H1 (cell line): ENCODE measurements at regions not wholly inside any gene's neighbourhood (a gene's known extent, or its start where the extent isn't known, plus 50 kb on each side); places are given as distances from the start of the nearest gene placed in this dataset.

Experiments used
- CTCF ChIA-PET: fragments of 300-600 bp; sonication (Branson Sonifier 250); formaldehyde crosslinking; loops from one replicate; lab custom pipeline; 2021; ENCODE audit not compliant: partially characterized antibody; lab: Charles Lee
- POLR2A ChIA-PET: fragments of 300-600 bp; sonication (Branson Sonifier 250); formaldehyde crosslinking; loops from one replicate; lab custom pipeline; 2021; ENCODE audit warnings: inconsistent platforms; ENCODE audit not compliant: partially characterized antibody; lab: Charles Lee
- DNase-seq, 2 experiments: peaks; one replicate each; pipeline versions ENCODE4 v3.0.0 to v3.0.0-alpha.2; 2010 to 2022; ENCODE audit warnings: low spot score in 2 of 2, low read depth in 1 of 2, mixed read lengths in 1 of 2
- FAIRE-seq: peaks from 2 replicates; lab custom pipeline; 2011; peaks lifted over from hg19 to GRCh38; lab: Jason Lieb, UNC
- H2AFZ ChIP-seq: 2 replicates; pipeline ENCODE4 v1.8.1; 2012; ENCODE audit warnings: low read length, inconsistent platforms
- H2AK5ac ChIP-seq: 2 replicates; pipeline ENCODE4 v1.6.1; 2013; ENCODE audit warnings: low read depth, low read length
- H2BK120ac ChIP-seq: replicated peaks from 2 replicates; pipeline ENCODE3; 2013; ENCODE audit warnings: low read depth, low read length, inconsistent platforms
- H2BK12ac ChIP-seq: 2 replicates; pipeline ENCODE4 v1.6.1; 2013; ENCODE audit warnings: low read depth, low read length
- H2BK15ac ChIP-seq: 2 replicates; pipeline ENCODE4 v1.6.1; 2013; ENCODE audit warnings: low read length
- H2BK20ac ChIP-seq: 2 replicates; pipeline ENCODE4 v1.6.1; 2013; ENCODE audit warnings: low read length
- H2BK5ac ChIP-seq: 2 replicates; pipeline ENCODE4 v1.6.1; 2013; ENCODE audit warnings: low read depth, low read length
- H3K14ac ChIP-seq: 2 replicates; pipeline ENCODE4 v1.6.1; 2013; ENCODE audit warnings: inconsistent platforms; ENCODE audit not compliant: insufficient read length
- H3K18ac ChIP-seq: 2 replicates; pipeline ENCODE4 v1.6.1; 2013; ENCODE audit warnings: low read length; ENCODE audit errors: extremely low read depth
- H3K23ac ChIP-seq: 2 replicates; pipeline ENCODE4 v1.6.1; 2013; ENCODE audit warnings: inconsistent platforms; ENCODE audit not compliant: insufficient read length
- H3K23me2 ChIP-seq: 2 replicates; pipeline ENCODE4 v1.6.1; 2013; ENCODE audit warnings: low read depth, low read length
- H3K27ac ChIP-seq: 2 replicates; pipeline ENCODE4 v1.6.1; 2011; ENCODE audit warnings: low read depth, low read length, inconsistent platforms
- H3K27me3 ChIP-seq, 4 experiments: replicated peaks in 1 of 4; 1 replicate in 1 of 4; 2 replicates in 3 of 4; pipeline versions ENCODE4 v1.6.1 to v1.8.1; 2011 to 2013; ENCODE audit warnings: low read length in 3 of 4, mild to moderate bottlenecking in 3 of 4, inconsistent platforms in 2 of 4, mixed read lengths in 2 of 4, moderate library complexity in 1 of 4; ENCODE audit not compliant: control insufficient read depth in 3 of 4, insufficient read depth in 3 of 4; ENCODE audit errors: extremely low read depth in 1 of 4
- H3K36me3 ChIP-seq, 4 experiments: 2 replicates each; pipeline versions ENCODE4 v1.6.1 to v1.8.1; 2011 to 2013; ENCODE audit warnings: mild to moderate bottlenecking in 4 of 4, low read length in 3 of 4, moderate library complexity in 2 of 4, control low read depth in 1 of 4, inconsistent platforms in 1 of 4; ENCODE audit not compliant: insufficient read depth in 4 of 4, control insufficient read depth in 2 of 4
- H3K4ac ChIP-seq: replicated peaks from 2 replicates; pipeline ENCODE3; 2013; ENCODE audit warnings: low read length, low read depth, mixed read lengths, inconsistent platforms; ENCODE audit not compliant: insufficient read length
- H3K4me1 ChIP-seq, 4 experiments: replicated peaks in 1 of 4; 1 replicate in 1 of 4; 2 replicates in 3 of 4; pipeline versions ENCODE4 v1.6.1 to v1.8.1; 2011 to 2013; ENCODE audit warnings: low read length in 3 of 4, inconsistent platforms in 2 of 4, mixed read lengths in 1 of 4; ENCODE audit not compliant: insufficient read depth in 4 of 4, control insufficient read depth in 3 of 4
- H3K4me2 ChIP-seq, 2 experiments: 2 replicates each; pipeline versions ENCODE4 v1.6.1 to v1.8.1; 2011 to 2013; ENCODE audit warnings: low read depth in 2 of 2, low read length in 2 of 2, control low read depth in 1 of 2, inconsistent platforms in 1 of 2, mild to moderate bottlenecking in 1 of 2; ENCODE audit not compliant: insufficient read depth in 1 of 2
- H3K4me3 ChIP-seq, 4 experiments: fragments of 200-600, 300-600 bp in 1 of 4; sonication (generic), shearing (Covaris generic), sonication (Bioruptor Twin) in 1 of 4; 2 replicates each; pipeline versions ENCODE4 v1.5.1 to v1.8.1; 2011 to 2016; ENCODE audit warnings: low read length in 4 of 4, low read depth in 3 of 4, control low read depth in 2 of 4, inconsistent platforms in 2 of 4, mild to moderate bottlenecking in 2 of 4, mixed read lengths in 1 of 4, moderate library complexity in 1 of 4; ENCODE audit not compliant: insufficient read depth in 2 of 4; ENCODE audit errors: extremely low read depth in 1 of 4
- H3K56ac ChIP-seq: replicated peaks from 2 replicates; pipeline ENCODE3; 2013; ENCODE audit warnings: low read depth, mild to moderate bottlenecking, mixed read lengths, low read length, inconsistent platforms; ENCODE audit not compliant: insufficient read length
- H3K79me1 ChIP-seq: 2 replicates; pipeline ENCODE4 v1.6.1; 2013; ENCODE audit warnings: low read depth, low read length, control low read depth
- H3K79me2 ChIP-seq, 2 experiments: 2 replicates each; pipeline versions ENCODE4 v1.6.1 to v1.8.1; 2012 to 2013; ENCODE audit warnings: low read length in 2 of 2, mild to moderate bottlenecking in 2 of 2, inconsistent platforms in 1 of 2; ENCODE audit not compliant: insufficient read depth in 2 of 2, control insufficient read depth in 1 of 2
- H3K9ac ChIP-seq, 4 experiments: replicated peaks in 1 of 4; 1 replicate in 1 of 4; 2 replicates in 3 of 4; pipeline versions ENCODE4 v1.6.1 to v1.8.1; 2011 to 2013; ENCODE audit warnings: low read depth in 3 of 4, low read length in 3 of 4, control low read depth in 2 of 4, mild to moderate bottlenecking in 2 of 4, moderate library complexity in 2 of 4, inconsistent platforms in 1 of 4; ENCODE audit errors: extremely low read depth in 1 of 4
- H3K9me3 ChIP-seq, 2 experiments: 2 replicates each; pipeline versions ENCODE4 v1.6.1 to v1.8.1; 2012 to 2013; ENCODE audit warnings: mild to moderate bottlenecking in 2 of 2, moderate library complexity in 2 of 2, control low read depth in 1 of 2, inconsistent platforms in 1 of 2, low read depth in 1 of 2, low read length in 1 of 2, mixed read lengths in 1 of 2; ENCODE audit not compliant: insufficient read depth in 2 of 2
- H4K20me1 ChIP-seq, 2 experiments: replicated peaks in 1 of 2; 2 replicates each; pipeline versions ENCODE3 to v1.8.1; 2011 to 2013; ENCODE audit warnings: inconsistent platforms in 2 of 2, low read length in 2 of 2, mild to moderate bottlenecking in 1 of 2; ENCODE audit not compliant: insufficient read depth in 2 of 2, control insufficient read depth in 1 of 2
- H4K5ac ChIP-seq: 2 replicates; pipeline ENCODE4 v1.6.1; 2013; ENCODE audit warnings: low read length, low read depth, mixed read lengths, inconsistent platforms; ENCODE audit not compliant: insufficient read length
- H4K8ac ChIP-seq: 2 replicates; pipeline ENCODE4 v1.8.0; 2013; ENCODE audit warnings: mild to moderate bottlenecking, moderate library complexity, low read length, inconsistent platforms; ENCODE audit not compliant: insufficient read depth; ENCODE audit errors: extremely low read depth
- H4K91ac ChIP-seq: replicated peaks from 2 replicates; pipeline ENCODE3; 2013; ENCODE audit warnings: low read length, mixed read lengths, inconsistent platforms; ENCODE audit not compliant: insufficient read length
- CBX5 ChIP-seq: fragments of 300-800, 300-1000 bp; sonication (generic); IDR thresholded peaks from 2 replicates; pipeline ENCODE4 v1.7.1; 2016; ENCODE audit warnings: antibody characterized with exemption, low read length, low read depth
- CTCF ChIP-seq, 3 experiments: IDR thresholded peaks; 1 replicate in 2 of 3; 2 replicates in 1 of 3; pipeline versions ENCODE4 v1.5.1 to v1.6.1; 2011; ENCODE audit warnings: low read length in 3 of 3, mild to moderate bottlenecking in 3 of 3, inconsistent platforms in 2 of 3, low read depth in 1 of 3, moderate library complexity in 1 of 3; ENCODE audit not compliant: insufficient read depth in 1 of 3; ENCODE audit errors: control extremely low read depth in 1 of 3
- EGR1 ChIP-seq: IDR thresholded peaks from 2 replicates; pipeline ENCODE4 v1.6.1; 2011; ENCODE audit warnings: low read depth, low read length, borderline replicate concordance
- GABPA ChIP-seq: IDR thresholded peaks from 2 replicates; pipeline ENCODE4 v1.6.1; 2011; ENCODE audit warnings: mild to moderate bottlenecking, low read length, moderate library complexity, borderline replicate concordance; ENCODE audit not compliant: insufficient read depth
- JUN ChIP-seq: IDR thresholded peaks from 2 replicates; pipeline ENCODE4 v1.6.1; 2011; ENCODE audit warnings: low read depth, mild to moderate bottlenecking, improper control_type of control experiment, low read length
- KDM4A ChIP-seq: IDR thresholded peaks from one replicate; pipeline ENCODE4 v1.7.1; 2012; ENCODE audit warnings: low read depth, mild to moderate bottlenecking, moderate library complexity, low read length, inconsistent platforms; ENCODE audit not compliant: severe bottlenecking
- MAFK ChIP-seq: IDR thresholded peaks from 2 replicates; pipeline ENCODE4 v1.6.1; 2012; ENCODE audit warnings: low read depth, mild to moderate bottlenecking, improper control_type of control experiment, low read length
- NRF1 ChIP-seq: IDR thresholded peaks from 2 replicates; pipeline ENCODE4 v1.6.1; 2011; ENCODE audit warnings: mild to moderate bottlenecking, low read depth, low read length, improper control_type of control experiment
- POLR2A ChIP-seq, 2 experiments: IDR thresholded peaks; 1 replicate in 1 of 2; 2 replicates in 1 of 2; pipeline ENCODE4 v1.6.1; 2011; ENCODE audit warnings: low read depth in 2 of 2, low read length in 2 of 2, mild to moderate bottlenecking in 2 of 2; ENCODE audit errors: control extremely low read depth in 1 of 2
- SP2 ChIP-seq: IDR thresholded peaks from 2 replicates; pipeline ENCODE4 v1.6.1; 2012; ENCODE audit warnings: mild to moderate bottlenecking, low read length, inconsistent platforms
- TAF7 ChIP-seq: optimal IDR thresholded peaks from 2 replicates; pipeline ENCODE3; 2011; ENCODE audit warnings: low read depth, mild to moderate bottlenecking, inconsistent platforms, low read length, moderate library complexity, borderline replicate concordance
- YY1 ChIP-seq: IDR thresholded peaks from 2 replicates; pipeline ENCODE4 v1.6.1; 2011; ENCODE audit warnings: low read depth, mild to moderate bottlenecking, low read length
- ZNF274 ChIP-seq: IDR thresholded peaks from 2 replicates; pipeline ENCODE4 v1.7.0; 2012; ENCODE audit warnings: low read length, borderline replicate concordance; ENCODE audit errors: extremely low read depth
- WGBS, 2 experiments: shearing (Covaris generic) in 1 of 2; methylation state at CpG; one replicate each; pipeline versions ENCODE4 v1.1.6 to v1.1.7; 2013 to 2015; ENCODE audit warnings: low lambda C conversion rate in 2 of 2, mixed read lengths in 2 of 2, inconsistent platforms in 1 of 2, low coverage in 1 of 2, missing lambda C conversion rate in 1 of 2; ENCODE audit not compliant: insufficient replicate concordance in 2 of 2, insufficient coverage in 1 of 2, insufficient read length in 1 of 2; ENCODE audit errors: extremely low coverage in 1 of 2, missing lambda C conversion rate in 1 of 2; 5-methylcytosine and 5-hydroxymethylcytosine counted together

GRCh38 chr2:11942178-11942569, 195.7 kb downstream of the LPIN1 start:
- Histone ChIP-seq H3K27ac (no peak overlapping the region), H3K9me3 (no peaks in the 10 kb centered on the region), H3K9ac (no peak overlapping the region), H3K4me3 (no peak overlapping the region), H4K5ac (no peak overlapping the region), H2BK120ac (no peak overlapping the region), H3K14ac (no peak overlapping the region), H4K91ac (no peak overlapping the region), H3K4me2 (no peak overlapping the region), H2AFZ (no peak overlapping the region), H2BK20ac (no peak overlapping the region), H3K56ac (no peak overlapping the region), H3K79me2 (no peaks in the 10 kb centered on the region), H2BK15ac (no peak overlapping the region), H3K23ac (no peak overlapping the region), H2AK5ac (no peak overlapping the region), H3K79me1 (no peaks in the 10 kb centered on the region), H3K4ac (no peak overlapping the region), H3K27me3 (no peaks in the 10 kb centered on the region), H3K23me2 (no peaks in the 10 kb centered on the region), H2BK5ac (no peak overlapping the region), H4K20me1 (no peaks in the 10 kb centered on the region), H3K36me3 (no peaks in the 10 kb centered on the region), H4K8ac (no peak overlapping the region), H3K4me1 (no peaks in the 10 kb centered on the region), H2BK12ac (no peak overlapping the region), H3K18ac (no peak overlapping the region)
- FAIRE-seq (no peak), DNase-seq (no peak)
- CTCF ChIA-PET, result interaction anchor here (0.9 kb wide), 1 partner anchor 51 kb away, joined by 3 read pairs; no protein-coding TSS in a partner anchor
- 85% methylated on average over 5 of the region's 5 CpGs; no CpG with 5 or more reads in 1 of the 2 experiments for whole genome bisulfite sequencing, 2 experiments
- POLR2A ChIA-PET, result no interaction called here
- no peak for TF ChIP-seq EGR1
- TF ChIP-seq YY1, result no peak
- TF ChIP-seq CTCF (IDR thresholded peaks at IDR 0.05; ENCODE audit: control extremely low read depth in 1 of 3, insufficient read depth in 1 of 3, low read depth in 1 of 3, low read length in 3 of 3), result no peak
- no peak for TF ChIP-seq POLR2A (IDR thresholded peaks at IDR 0.05; ENCODE audit: control extremely low read depth in 1 of 2, low read depth in 2 of 2, low read length in 2 of 2)
- no peak for TF ChIP-seq CBX5
- no peak for TF ChIP-seq JUN
- TF ChIP-seq KDM4A, result no peak
- no peak for TF ChIP-seq MAFK
- no peak for TF ChIP-seq NRF1
- TF ChIP-seq ZNF274, result no peak
- no peak for TF ChIP-seq TAF7
- no peak for TF ChIP-seq GABPA
- TF ChIP-seq SP2, result no peak
